GM23338 (cell line): ENCODE measurements at regions not wholly inside any gene's neighbourhood (a gene's known extent, or its start where the extent isn't known, plus 50 kb on each side); places are given as distances from the start of the nearest gene placed in this dataset.

Experiments
- ATAC-seq: fragments of 200-7000 bp; cut with Tn5 transposase; 3 replicates; pipeline ENCODE4 v1.9.1; 2020
- DNase-seq: peaks from one replicate; pipeline ENCODE4 v3.0.0-alpha.2; 2015; ENCODE audit warnings: low spot score
- H2AFZ ChIP-seq: fragments of 200-600 bp; sonication (generic); 2 replicates; pipeline ENCODE4 v1.8.0; 2016; ENCODE audit warnings: antibody characterized with exemption, mild to moderate bottlenecking, moderate library complexity
- H3F3A ChIP-seq: fragments of 200-600 bp; sonication (generic); replicated peaks from 2 replicates; pipeline ENCODE4 v1.8.0; 2017; ENCODE audit warnings: antibody characterized with exemption, mixed run types, low read depth
- H3K27ac ChIP-seq: fragments of 200-600 bp; sonication (generic); 2 replicates; pipeline ENCODE4 v1.6.1; 2016; ENCODE audit warnings: low read depth
- H3K27me3 ChIP-seq: fragments of 200-600 bp; sonication (generic); 2 replicates; pipeline ENCODE4 v1.8.0; 2016; ENCODE audit warnings: mild to moderate bottlenecking, mixed run types, moderate library complexity; ENCODE audit not compliant: insufficient read depth
- H3K36me3 ChIP-seq: fragments of 200-600 bp; sonication (generic); 2 replicates; pipeline ENCODE4 v1.8.0; 2016; ENCODE audit warnings: mild to moderate bottlenecking; ENCODE audit not compliant: insufficient read depth
- H3K4me1 ChIP-seq: fragments of 200-600 bp; sonication (generic); 2 replicates; pipeline ENCODE4 v1.8.0; 2016; ENCODE audit warnings: mild to moderate bottlenecking, moderate library complexity; ENCODE audit not compliant: insufficient read depth
- H3K4me2 ChIP-seq: fragments of 200-600 bp; sonication (generic); 2 replicates; pipeline ENCODE4 v1.7.1; 2017; ENCODE audit warnings: mixed run types
- H3K4me3 ChIP-seq: fragments of 200-600 bp; sonication (generic); 2 replicates; pipeline ENCODE4 v1.6.1; 2016; ENCODE audit warnings: mixed run types
- H3K79me2 ChIP-seq: fragments of 200-600 bp; sonication (generic); replicated peaks from 2 replicates; pipeline ENCODE4 v1.8.0; 2017; ENCODE audit warnings: mild to moderate bottlenecking; ENCODE audit not compliant: insufficient read depth
- H3K9me2 ChIP-seq: fragments of 200-600 bp; sonication (generic); 2 replicates; pipeline ENCODE4 v1.8.0; 2017; ENCODE audit not compliant: insufficient read depth
- H4K20me1 ChIP-seq: fragments of 200-600 bp; sonication (generic); replicated peaks from 2 replicates; pipeline ENCODE4 v1.8.0; 2017; ENCODE audit warnings: mild to moderate bottlenecking; ENCODE audit not compliant: insufficient read depth
- H3K27ac Mint-ChIP-seq: 2 replicates; pipeline ENCODE4 v1.8.0; 2020; ENCODE audit warnings: inconsistent platforms, mild to moderate bottlenecking, moderate library complexity, mixed read lengths
- H3K27me3 Mint-ChIP-seq: 3 replicates; pipeline ENCODE4 v1.8.0; 2022; ENCODE audit warnings: low read depth, mild to moderate bottlenecking, moderate library complexity, mixed read lengths, inconsistent platforms; ENCODE audit not compliant: insufficient read depth, poor library complexity
- H3K36me3 Mint-ChIP-seq: 3 replicates; pipeline ENCODE4 v1.8.0; 2021; ENCODE audit warnings: low read depth, mild to moderate bottlenecking, inconsistent platforms, moderate library complexity, mixed read lengths
- H3K4me1 Mint-ChIP-seq: 3 replicates; pipeline ENCODE4 v1.8.0; 2020; ENCODE audit warnings: mild to moderate bottlenecking, inconsistent platforms, mixed read lengths
- H3K4me3 Mint-ChIP-seq: 3 replicates; pipeline ENCODE4 v1.8.0; 2021; ENCODE audit warnings: moderate library complexity, mild to moderate bottlenecking, inconsistent platforms, mixed read lengths
- H3K9me3 Mint-ChIP-seq: 3 replicates; pipeline ENCODE4 v1.8.0; 2020; ENCODE audit warnings: moderate library complexity, mild to moderate bottlenecking, inconsistent platforms, mixed read lengths
- CREB1 ChIP-seq: fragments of 250-450 bp; sonication (Bioruptor Pico); IDR thresholded peaks from 2 replicates; pipeline ENCODE4 v1.5.0; 2020; ENCODE audit warnings: low read depth, mild to moderate bottlenecking, moderate library complexity
- EZH2 ChIP-seq: fragments of 200-600 bp; sonication (generic); IDR thresholded peaks from one replicate; pipeline ENCODE4 v1.8.0; 2017; ENCODE audit warnings: antibody characterized with exemption, mild to moderate bottlenecking, low read depth; ENCODE audit not compliant: unreplicated experiment
- EZH2phosphoT487 ChIP-seq: fragments of 200-600 bp; sonication (generic); IDR thresholded peaks from one replicate; pipeline ENCODE4 v1.8.1; 2018; ENCODE audit warnings: antibody characterized with exemption; ENCODE audit not compliant: unreplicated experiment
- JUNB ChIP-seq: IDR thresholded peaks from one replicate; pipeline ENCODE4 v1.6.1; 2016; ENCODE audit warnings: antibody characterized with exemption; ENCODE audit not compliant: unreplicated experiment
- NANOG ChIP-seq: IDR thresholded peaks from 2 replicates; pipeline ENCODE4 v1.6.1; 2016; ENCODE audit warnings: antibody characterized with exemption, borderline replicate concordance
- POLR2AphosphoS5 ChIP-seq: IDR thresholded peaks from 2 replicates; pipeline ENCODE4 v1.6.1; 2016; ENCODE audit warnings: antibody characterized with exemption, low read depth
- STAT1 ChIP-seq: IDR thresholded peaks from one replicate; pipeline ENCODE4 v1.6.1; 2016; ENCODE audit warnings: antibody characterized with exemption; ENCODE audit not compliant: unreplicated experiment
- ZNF114 ChIP-seq: fragments of 250-450 bp; sonication (Bioruptor Pico); IDR thresholded peaks from 2 replicates; pipeline ENCODE4 v1.5.0; 2020; ENCODE audit warnings: mild to moderate bottlenecking, moderate library complexity
- ZNF331 ChIP-seq: fragments of 250-450 bp; sonication (Bioruptor Pico); IDR thresholded peaks from 2 replicates; pipeline ENCODE4 v1.5.0; 2020; ENCODE audit warnings: low read depth, mild to moderate bottlenecking, moderate library complexity
- TF ChIP-seq, protein P1 (sequence below), 2 experiments: fragments of 200-600 bp in 1 of 2; sonication (generic) in 1 of 2; conservative IDR thresholded peaks; 2 replicates each; pipeline versions ENCODE4 v1.5.1 to v1.6.1; 2016 to 2017; ENCODE audit warnings: antibody characterized with exemption in 2 of 2, low read depth in 2 of 2, mild to moderate bottlenecking in 2 of 2, moderate library complexity in 1 of 2
- TF ChIP-seq, protein P2 (sequence below): IDR thresholded peaks from one replicate; pipeline ENCODE4 v1.6.1; 2018; ENCODE audit warnings: antibody characterized with exemption; ENCODE audit not compliant: unreplicated experiment
- TF ChIP-seq, protein P3 (sequence below): IDR thresholded peaks from 2 replicates; pipeline ENCODE4 v1.6.1; 2016; ENCODE audit warnings: antibody characterized with exemption
- TF ChIP-seq, protein P4 (sequence below): fragments of 250-450 bp; sonication (Bioruptor Pico); IDR thresholded peaks from 2 replicates; pipeline ENCODE4 v1.5.0; 2020; ENCODE audit warnings: mild to moderate bottlenecking, moderate library complexity

DNA sequence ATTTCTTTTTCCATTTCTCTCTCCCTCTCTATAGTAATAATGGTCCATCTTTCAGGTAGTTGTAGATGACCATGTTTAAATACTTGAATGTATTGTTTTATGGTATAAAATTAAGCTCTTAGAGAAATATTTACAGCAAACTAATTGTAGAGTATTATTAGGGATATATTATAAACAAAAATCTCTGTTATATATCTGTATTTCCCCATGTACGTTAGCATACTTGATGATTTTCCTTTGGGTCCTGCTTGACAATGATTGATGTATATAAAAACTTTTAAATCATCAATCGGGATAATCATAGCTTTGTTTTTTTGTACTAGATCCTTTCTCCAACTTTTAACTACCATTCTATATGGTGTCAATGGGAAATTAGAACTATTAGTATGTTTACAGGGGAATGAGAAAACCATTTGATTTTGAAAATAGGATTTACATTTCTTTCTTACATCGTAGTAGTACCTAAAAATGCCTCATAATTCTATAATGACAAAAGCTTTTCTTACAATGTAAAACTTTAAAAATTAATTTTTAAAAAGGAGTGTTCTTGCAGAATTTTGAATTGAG, 117.5 kb upstream of the CDK13 start:
- Histone ChIP-seq H3F3A (no peaks in the 10 kb centered on the region), H3K36me3 (no peaks in the 10 kb centered on the region), H4K20me1 (no peaks in the 10 kb centered on the region), H3K27ac (no peak overlapping the region), H3K4me2 (peak overlapping the region; percentile 70), H3K27me3 (peaks cover 57% of the 10 kb centered on the region), H3K4me1 (peaks cover 20% of the 10 kb centered on the region), H3K9me2 (no peaks in the 10 kb centered on the region), H3K4me3 (peak overlapping the region; percentile 71), H2AFZ (no peak overlapping the region), H3K79me2 (no peaks in the 10 kb centered on the region)
- Mint-ChIP-seq H3K27ac (no peak overlapping the region), H3K4me3 (peak overlapping the region; percentile 63; the same call in 2 of the 3 replicates), H3K27me3 (peaks cover 29% of the 10 kb centered on the region), H3K36me3 (no peaks in the 10 kb centered on the region), H3K9me3 (no peaks in the 10 kb centered on the region), H3K4me1 (peaks cover 14% of the 10 kb centered on the region)
- ATAC-seq = no peak
- TF ChIP-seq NANOG (no peak), JUNB (no peak), STAT1 (no peak), EZH2 (no peak), EZH2phosphoT487 (no peak), ZNF114 (no peak), ZNF331 (CRISPR knock-in tag) (no peak), POLR2AphosphoS5 (no peak), CREB1 (no peak)
- TF ChIP-seq, protein P1, sequence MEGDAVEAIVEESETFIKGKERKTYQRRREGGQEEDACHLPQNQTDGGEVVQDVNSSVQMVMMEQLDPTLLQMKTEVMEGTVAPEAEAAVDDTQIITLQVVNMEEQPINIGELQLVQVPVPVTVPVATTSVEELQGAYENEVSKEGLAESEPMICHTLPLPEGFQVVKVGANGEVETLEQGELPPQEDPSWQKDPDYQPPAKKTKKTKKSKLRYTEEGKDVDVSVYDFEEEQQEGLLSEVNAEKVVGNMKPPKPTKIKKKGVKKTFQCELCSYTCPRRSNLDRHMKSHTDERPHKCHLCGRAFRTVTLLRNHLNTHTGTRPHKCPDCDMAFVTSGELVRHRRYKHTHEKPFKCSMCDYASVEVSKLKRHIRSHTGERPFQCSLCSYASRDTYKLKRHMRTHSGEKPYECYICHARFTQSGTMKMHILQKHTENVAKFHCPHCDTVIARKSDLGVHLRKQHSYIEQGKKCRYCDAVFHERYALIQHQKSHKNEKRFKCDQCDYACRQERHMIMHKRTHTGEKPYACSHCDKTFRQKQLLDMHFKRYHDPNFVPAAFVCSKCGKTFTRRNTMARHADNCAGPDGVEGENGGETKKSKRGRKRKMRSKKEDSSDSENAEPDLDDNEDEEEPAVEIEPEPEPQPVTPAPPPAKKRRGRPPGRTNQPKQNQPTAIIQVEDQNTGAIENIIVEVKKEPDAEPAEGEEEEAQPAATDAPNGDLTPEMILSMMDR (conservative IDR thresholded peaks at IDR 0.05; ENCODE audit: low read depth in 2 of 2) = no peak
- TF ChIP-seq, protein P2, sequence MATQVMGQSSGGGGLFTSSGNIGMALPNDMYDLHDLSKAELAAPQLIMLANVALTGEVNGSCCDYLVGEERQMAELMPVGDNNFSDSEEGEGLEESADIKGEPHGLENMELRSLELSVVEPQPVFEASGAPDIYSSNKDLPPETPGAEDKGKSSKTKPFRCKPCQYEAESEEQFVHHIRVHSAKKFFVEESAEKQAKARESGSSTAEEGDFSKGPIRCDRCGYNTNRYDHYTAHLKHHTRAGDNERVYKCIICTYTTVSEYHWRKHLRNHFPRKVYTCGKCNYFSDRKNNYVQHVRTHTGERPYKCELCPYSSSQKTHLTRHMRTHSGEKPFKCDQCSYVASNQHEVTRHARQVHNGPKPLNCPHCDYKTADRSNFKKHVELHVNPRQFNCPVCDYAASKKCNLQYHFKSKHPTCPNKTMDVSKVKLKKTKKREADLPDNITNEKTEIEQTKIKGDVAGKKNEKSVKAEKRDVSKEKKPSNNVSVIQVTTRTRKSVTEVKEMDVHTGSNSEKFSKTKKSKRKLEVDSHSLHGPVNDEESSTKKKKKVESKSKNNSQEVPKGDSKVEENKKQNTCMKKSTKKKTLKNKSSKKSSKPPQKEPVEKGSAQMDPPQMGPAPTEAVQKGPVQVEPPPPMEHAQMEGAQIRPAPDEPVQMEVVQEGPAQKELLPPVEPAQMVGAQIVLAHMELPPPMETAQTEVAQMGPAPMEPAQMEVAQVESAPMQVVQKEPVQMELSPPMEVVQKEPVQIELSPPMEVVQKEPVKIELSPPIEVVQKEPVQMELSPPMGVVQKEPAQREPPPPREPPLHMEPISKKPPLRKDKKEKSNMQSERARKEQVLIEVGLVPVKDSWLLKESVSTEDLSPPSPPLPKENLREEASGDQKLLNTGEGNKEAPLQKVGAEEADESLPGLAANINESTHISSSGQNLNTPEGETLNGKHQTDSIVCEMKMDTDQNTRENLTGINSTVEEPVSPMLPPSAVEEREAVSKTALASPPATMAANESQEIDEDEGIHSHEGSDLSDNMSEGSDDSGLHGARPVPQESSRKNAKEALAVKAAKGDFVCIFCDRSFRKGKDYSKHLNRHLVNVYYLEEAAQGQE = no peak
- TF ChIP-seq, protein P3, sequence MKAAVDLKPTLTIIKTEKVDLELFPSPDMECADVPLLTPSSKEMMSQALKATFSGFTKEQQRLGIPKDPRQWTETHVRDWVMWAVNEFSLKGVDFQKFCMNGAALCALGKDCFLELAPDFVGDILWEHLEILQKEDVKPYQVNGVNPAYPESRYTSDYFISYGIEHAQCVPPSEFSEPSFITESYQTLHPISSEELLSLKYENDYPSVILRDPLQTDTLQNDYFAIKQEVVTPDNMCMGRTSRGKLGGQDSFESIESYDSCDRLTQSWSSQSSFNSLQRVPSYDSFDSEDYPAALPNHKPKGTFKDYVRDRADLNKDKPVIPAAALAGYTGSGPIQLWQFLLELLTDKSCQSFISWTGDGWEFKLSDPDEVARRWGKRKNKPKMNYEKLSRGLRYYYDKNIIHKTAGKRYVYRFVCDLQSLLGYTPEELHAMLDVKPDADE = no peak
- TF ChIP-seq, protein P4, sequence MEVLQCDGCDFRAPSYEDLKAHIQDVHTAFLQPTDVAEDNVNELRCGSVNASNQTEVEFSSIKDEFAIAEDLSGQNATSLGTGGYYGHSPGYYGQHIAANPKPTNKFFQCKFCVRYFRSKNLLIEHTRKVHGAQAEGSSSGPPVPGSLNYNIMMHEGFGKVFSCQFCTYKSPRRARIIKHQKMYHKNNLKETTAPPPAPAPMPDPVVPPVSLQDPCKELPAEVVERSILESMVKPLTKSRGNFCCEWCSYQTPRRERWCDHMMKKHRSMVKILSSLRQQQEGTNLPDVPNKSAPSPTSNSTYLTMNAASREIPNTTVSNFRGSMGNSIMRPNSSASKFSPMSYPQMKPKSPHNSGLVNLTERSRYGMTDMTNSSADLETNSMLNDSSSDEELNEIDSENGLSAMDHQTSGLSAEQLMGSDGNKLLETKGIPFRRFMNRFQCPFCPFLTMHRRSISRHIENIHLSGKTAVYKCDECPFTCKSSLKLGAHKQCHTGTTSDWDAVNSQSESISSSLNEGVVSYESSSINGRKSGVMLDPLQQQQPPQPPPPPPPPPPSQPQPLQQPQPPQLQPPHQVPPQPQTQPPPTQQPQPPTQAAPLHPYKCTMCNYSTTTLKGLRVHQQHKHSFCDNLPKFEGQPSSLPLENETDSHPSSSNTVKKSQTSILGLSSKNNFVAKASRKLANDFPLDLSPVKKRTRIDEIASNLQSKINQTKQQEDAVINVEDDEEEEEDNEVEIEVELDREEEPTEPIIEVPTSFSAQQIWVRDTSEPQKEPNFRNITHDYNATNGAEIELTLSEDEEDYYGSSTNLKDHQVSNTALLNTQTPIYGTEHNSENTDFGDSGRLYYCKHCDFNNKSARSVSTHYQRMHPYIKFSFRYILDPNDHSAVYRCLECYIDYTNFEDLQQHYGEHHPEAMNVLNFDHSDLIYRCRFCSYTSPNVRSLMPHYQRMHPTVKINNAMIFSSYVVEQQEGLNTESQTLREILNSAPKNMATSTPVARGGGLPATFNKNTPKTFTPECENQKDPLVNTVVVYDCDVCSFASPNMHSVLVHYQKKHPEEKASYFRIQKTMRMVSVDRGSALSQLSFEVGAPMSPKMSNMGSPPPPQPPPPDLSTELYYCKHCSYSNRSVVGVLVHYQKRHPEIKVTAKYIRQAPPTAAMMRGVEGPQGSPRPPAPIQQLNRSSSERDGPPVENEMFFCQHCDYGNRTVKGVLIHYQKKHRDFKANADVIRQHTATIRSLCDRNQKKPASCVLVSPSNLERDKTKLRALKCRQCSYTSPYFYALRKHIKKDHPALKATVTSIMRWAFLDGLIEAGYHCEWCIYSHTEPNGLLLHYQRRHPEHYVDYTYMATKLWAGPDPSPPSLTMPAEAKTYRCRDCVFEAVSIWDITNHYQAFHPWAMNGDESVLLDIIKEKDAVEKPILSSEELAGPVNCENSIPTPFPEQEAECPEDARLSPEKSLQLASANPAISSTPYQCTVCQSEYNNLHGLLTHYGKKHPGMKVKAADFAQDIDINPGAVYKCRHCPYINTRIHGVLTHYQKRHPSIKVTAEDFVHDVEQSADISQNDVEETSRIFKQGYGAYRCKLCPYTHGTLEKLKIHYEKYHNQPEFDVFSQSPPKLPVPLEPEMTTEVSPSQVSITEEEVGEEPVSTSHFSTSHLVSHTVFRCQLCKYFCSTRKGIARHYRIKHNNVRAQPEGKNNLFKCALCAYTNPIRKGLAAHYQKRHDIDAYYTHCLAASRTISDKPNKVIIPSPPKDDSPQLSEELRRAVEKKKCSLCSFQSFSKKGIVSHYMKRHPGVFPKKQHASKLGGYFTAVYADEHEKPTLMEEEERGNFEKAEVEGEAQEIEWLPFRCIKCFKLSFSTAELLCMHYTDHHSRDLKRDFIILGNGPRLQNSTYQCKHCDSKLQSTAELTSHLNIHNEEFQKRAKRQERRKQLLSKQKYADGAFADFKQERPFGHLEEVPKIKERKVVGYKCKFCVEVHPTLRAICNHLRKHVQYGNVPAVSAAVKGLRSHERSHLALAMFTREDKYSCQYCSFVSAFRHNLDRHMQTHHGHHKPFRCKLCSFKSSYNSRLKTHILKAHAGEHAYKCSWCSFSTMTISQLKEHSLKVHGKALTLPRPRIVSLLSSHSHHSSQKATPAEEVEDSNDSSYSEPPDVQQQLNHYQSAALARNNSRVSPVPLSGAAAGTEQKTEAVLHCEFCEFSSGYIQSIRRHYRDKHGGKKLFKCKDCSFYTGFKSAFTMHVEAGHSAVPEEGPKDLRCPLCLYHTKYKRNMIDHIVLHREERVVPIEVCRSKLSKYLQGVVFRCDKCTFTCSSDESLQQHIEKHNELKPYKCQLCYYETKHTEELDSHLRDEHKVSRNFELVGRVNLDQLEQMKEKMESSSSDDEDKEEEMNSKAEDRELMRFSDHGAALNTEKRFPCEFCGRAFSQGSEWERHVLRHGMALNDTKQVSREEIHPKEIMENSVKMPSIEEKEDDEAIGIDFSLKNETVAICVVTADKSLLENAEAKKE = no peak
- no peak for DNase-seq
